ENCODE measurements at regions not wholly inside any gene's neighbourhood (a gene's known extent, or its start where the extent isn't known, plus 50 kb on each side); places are given as distances from the start of the nearest gene placed in this dataset.

GRCh38 chr19:42652021-42652420 is 57.3 kb upstream of the CEACAM8 start:
- Mint-ChIP-seq H3K27ac (no peak overlapping the region), H3K4me3 (no peak overlapping the region), H3K4me1 (no peaks in the 10 kb centered on the region), H3K9me3 (peaks cover 66% of the 10 kb centered on the region), H3K27me3 (ENCODE audit: low read depth) (no peaks in the 10 kb centered on the region), H3K36me3 (peaks cover 4% of the 10 kb centered on the region)
- no peak for TF ChIP-seq CTCF (IDR thresholded peaks at IDR 0.05; ENCODE audit: unreplicated experiment)
- no peak for DNase-seq (ENCODE audit: low spot score in 2 of 2, unreplicated experiment in 2 of 2)

Data from mesothelial cell of epicardium (in vitro differentiated cells).